ENCODE measurements at regions not wholly inside any gene's neighbourhood (a gene's known extent, or its start where the extent isn't known, plus 50 kb on each side); places are given as distances from the start of the nearest gene placed in this dataset.

- CTCF ChIA-PET: interaction anchor here (0.5 kb wide), 1 partner anchor 1328 kb away, joined by 5 read pairs; no protein-coding TSS in a partner anchor
These were observed 368.5 kb downstream of the DOK5 start for GRCh38 chr20:54843865-54844264.

GRCh38 chr20:54843431-54843830 lies 368.0 kb downstream of the DOK5 start:
- ChIA-PET POLR2A (ENCODE audit: unreplicated experiment) (no interaction called here), CTCF (no interaction called here)
- Histone ChIP-seq H3K79me2 (ENCODE audit: low read depth) (no peaks in the 10 kb centered on the region), H3K4me3 (no peak overlapping the region), H2AFZ (no peak overlapping the region), H3K27me3 (ENCODE audit: insufficient read depth, low read depth) (peaks cover 43% of the 10 kb centered on the region), H3K36me3 (ENCODE audit: low read depth) (no peaks in the 10 kb centered on the region), H3K4me2 (no peak overlapping the region), H3F3A (ENCODE audit: insufficient read depth, low read depth) (no peaks in the 10 kb centered on the region), H3K9me2 (ENCODE audit: insufficient read depth) (no peaks in the 10 kb centered on the region), H3K9me3 (ENCODE audit: insufficient read depth, low read depth) (no peaks in the 10 kb centered on the region), H4K20me1 (ENCODE audit: insufficient read depth) (no peaks in the 10 kb centered on the region), H3K4me1 (replicated peaks; ENCODE audit: insufficient read depth) (no peaks in the 10 kb centered on the region), H3K27ac (no peak overlapping the region)
- TF ChIP-seq EZH2 (IDR thresholded peaks at IDR 0.05; ENCODE audit: low read depth): no peak
- no TSS peak for BruUV-seq (replicated peaks)
- no peak for DNase-seq
- intact Hi-C loops (cut with micrococcal nuclease; ENCODE audit: unreplicated experiment): no loop called here

More at GRCh38 chr20:54843865-54844264, 368.5 kb downstream of the DOK5 start:
- H3K27ac ChIP-seq: no peak overlapping the region
- intact Hi-C loops (cut with micrococcal nuclease; ENCODE audit: unreplicated experiment): no loop called here
- H3K9me2 ChIP-seq (ENCODE audit: insufficient read depth): no peaks in the 10 kb centered on the region
- H3K79me2 ChIP-seq (ENCODE audit: low read depth): no peaks in the 10 kb centered on the region
- no peak for TF ChIP-seq EZH2 (IDR thresholded peaks at IDR 0.05; ENCODE audit: low read depth)
- no peak for TF ChIP-seq CTCF (conservative IDR thresholded peaks at IDR 0.05)
- no peaks in the 10 kb centered on the region for H4K20me1 ChIP-seq (ENCODE audit: insufficient read depth)
- POLR2A ChIA-PET (ENCODE audit: unreplicated experiment): no interaction called here
- H3K27me3 ChIP-seq (ENCODE audit: insufficient read depth, low read depth): peaks cover 43% of the 10 kb centered on the region
- H2AFZ ChIP-seq: no peak overlapping the region
- BruUV-seq (replicated peaks): no TSS peak
- H3K4me3 ChIP-seq: no peak overlapping the region
- H3K36me3 ChIP-seq (ENCODE audit: low read depth): no peaks in the 10 kb centered on the region
- no peak for DNase-seq
- H3K4me2 ChIP-seq: no peak overlapping the region
- no peaks in the 10 kb centered on the region for H3K4me1 ChIP-seq (replicated peaks; ENCODE audit: insufficient read depth)
- no peaks in the 10 kb centered on the region for H3K9me3 ChIP-seq (ENCODE audit: insufficient read depth, low read depth)
- H3F3A ChIP-seq (ENCODE audit: insufficient read depth, low read depth): no peaks in the 10 kb centered on the region

GRCh38 chr20:54839224-54839623 lies 363.8 kb downstream of the DOK5 start:
- no peaks in the 10 kb centered on the region for H4K20me1 ChIP-seq (ENCODE audit: insufficient read depth)
- no peak overlapping the region for H3K27ac ChIP-seq
- ChIA-PET CTCF (no interaction called here), POLR2A (ENCODE audit: unreplicated experiment) (no interaction called here)
- peaks cover 39% of the 10 kb centered on the region for H3K27me3 ChIP-seq (ENCODE audit: insufficient read depth, low read depth)
- H2AFZ ChIP-seq: no peak overlapping the region
- H3K9me3 ChIP-seq (ENCODE audit: insufficient read depth, low read depth): no peaks in the 10 kb centered on the region
- intact Hi-C loops (cut with micrococcal nuclease; ENCODE audit: unreplicated experiment): no loop called here
- H3K9me2 ChIP-seq (ENCODE audit: insufficient read depth): no peaks in the 10 kb centered on the region
- DNase-seq: no peak
- TF ChIP-seq CTCF (conservative IDR thresholded peaks at IDR 0.05) (no peak), EZH2 (IDR thresholded peaks at IDR 0.05; ENCODE audit: low read depth) (no peak)
- H3K4me3 ChIP-seq: no peak overlapping the region
- H3F3A ChIP-seq (ENCODE audit: insufficient read depth, low read depth): no peaks in the 10 kb centered on the region
- no peak overlapping the region for H3K4me2 ChIP-seq
- H3K4me1 ChIP-seq (replicated peaks; ENCODE audit: insufficient read depth): no peaks in the 10 kb centered on the region
- no peaks in the 10 kb centered on the region for H3K79me2 ChIP-seq (ENCODE audit: low read depth)
- no TSS peak for BruUV-seq (replicated peaks)
- no peaks in the 10 kb centered on the region for H3K36me3 ChIP-seq (ENCODE audit: low read depth)

- no TSS peak for BruUV-seq (replicated peaks)
- Histone ChIP-seq H3K4me2 (no peak overlapping the region), H3K79me2 (ENCODE audit: low read depth) (no peaks in the 10 kb centered on the region), H3K27me3 (ENCODE audit: insufficient read depth, low read depth) (peaks cover 34% of the 10 kb centered on the region), H3K36me3 (ENCODE audit: low read depth) (no peaks in the 10 kb centered on the region), H3K4me1 (replicated peaks; ENCODE audit: insufficient read depth) (no peaks in the 10 kb centered on the region), H3K27ac (no peak overlapping the region), H4K20me1 (ENCODE audit: insufficient read depth) (no peaks in the 10 kb centered on the region), H3K9me3 (ENCODE audit: insufficient read depth, low read depth) (no peaks in the 10 kb centered on the region), H3K9me2 (ENCODE audit: insufficient read depth) (no peaks in the 10 kb centered on the region), H2AFZ (no peak overlapping the region), H3K4me3 (no peak overlapping the region), H3F3A (ENCODE audit: insufficient read depth, low read depth) (no peaks in the 10 kb centered on the region)
- ChIA-PET POLR2A (ENCODE audit: unreplicated experiment) (no interaction called here), CTCF (no interaction called here)
- intact Hi-C loops (cut with micrococcal nuclease; ENCODE audit: unreplicated experiment): no loop called here
- TF ChIP-seq EZH2 (IDR thresholded peaks at IDR 0.05; ENCODE audit: low read depth): no peak
- DNase-seq: no peak
These were observed 361.8 kb downstream of the DOK5 start for GRCh38 chr20:54837226-54837625.

Data from PC-9 (cell line).